Body of pancreas (tissue), 4 donors: ENCODE measurements at regions not wholly inside any gene's neighbourhood (a gene's known extent, or its start where the extent isn't known, plus 50 kb on each side); places are given as distances from the start of the nearest gene placed in this dataset.

Experiments used
- POLR2A ChIP-seq, 3 donors: fragments of 450-650 bp; IDR thresholded peaks; one replicate each; pipeline ENCODE4 v1.6.1; 2016; ENCODE audit warnings: antibody characterized with exemption in 3 of 3, mild to moderate bottlenecking in 2 of 3
- TF ChIP-seq, protein P1 (sequence below), 7 experiments: fragments of 450-650 bp in 4 of 7; fragments of 200-600 bp in 3 of 7; sonication (generic) in 3 of 7; IDR thresholded peaks; one replicate each; pipeline ENCODE4 v1.5.1; 2016 to 2019; ENCODE audit warnings: antibody characterized with exemption in 7 of 7

DNA sequence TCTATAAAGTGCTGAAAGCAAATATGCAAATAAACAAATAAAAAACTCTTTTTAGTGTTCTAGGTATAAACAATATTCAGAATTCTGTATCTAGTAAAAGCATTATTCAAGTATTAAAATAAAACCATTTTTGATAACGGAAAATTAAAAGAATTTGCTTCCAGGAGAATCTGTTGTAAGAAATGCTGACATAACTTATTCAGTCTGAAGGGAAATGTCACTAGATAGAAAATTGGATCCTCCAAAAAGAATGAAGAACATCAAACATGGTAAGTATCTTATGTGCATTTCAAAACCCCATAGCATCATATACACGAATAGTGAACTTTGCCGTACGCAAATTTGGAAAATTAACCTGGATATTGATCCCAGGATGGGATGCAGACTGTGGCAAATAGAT is 506.7 kb downstream of the GLRX3 start:
- TF ChIP-seq, protein P1, sequence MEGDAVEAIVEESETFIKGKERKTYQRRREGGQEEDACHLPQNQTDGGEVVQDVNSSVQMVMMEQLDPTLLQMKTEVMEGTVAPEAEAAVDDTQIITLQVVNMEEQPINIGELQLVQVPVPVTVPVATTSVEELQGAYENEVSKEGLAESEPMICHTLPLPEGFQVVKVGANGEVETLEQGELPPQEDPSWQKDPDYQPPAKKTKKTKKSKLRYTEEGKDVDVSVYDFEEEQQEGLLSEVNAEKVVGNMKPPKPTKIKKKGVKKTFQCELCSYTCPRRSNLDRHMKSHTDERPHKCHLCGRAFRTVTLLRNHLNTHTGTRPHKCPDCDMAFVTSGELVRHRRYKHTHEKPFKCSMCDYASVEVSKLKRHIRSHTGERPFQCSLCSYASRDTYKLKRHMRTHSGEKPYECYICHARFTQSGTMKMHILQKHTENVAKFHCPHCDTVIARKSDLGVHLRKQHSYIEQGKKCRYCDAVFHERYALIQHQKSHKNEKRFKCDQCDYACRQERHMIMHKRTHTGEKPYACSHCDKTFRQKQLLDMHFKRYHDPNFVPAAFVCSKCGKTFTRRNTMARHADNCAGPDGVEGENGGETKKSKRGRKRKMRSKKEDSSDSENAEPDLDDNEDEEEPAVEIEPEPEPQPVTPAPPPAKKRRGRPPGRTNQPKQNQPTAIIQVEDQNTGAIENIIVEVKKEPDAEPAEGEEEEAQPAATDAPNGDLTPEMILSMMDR (IDR thresholded peaks at IDR 0.05): no peak
- no peak for TF ChIP-seq POLR2A (IDR thresholded peaks at IDR 0.05)
